Common myeloid progenitor, CD34-positive (primary cell): ENCODE measurements at regions not wholly inside any gene's neighbourhood (a gene's known extent, or its start where the extent isn't known, plus 50 kb on each side); places are given as distances from the start of the nearest gene placed in this dataset.
A peak's percentile ranks its signal among the peaks of the same experiment; 100 is the strongest.

ENCODE experiments used
- CTCF ChIA-PET: fragments of 350-600 bp; sonication (Branson Sonifier 250); formaldehyde crosslinking; loops from one replicate; lab custom pipeline; 2021; ENCODE audit warnings: antibody characterized with exemption; lab: Charles Lee
- POLR2A ChIA-PET: fragments of 350-600 bp; sonication (Branson Sonifier 250); formaldehyde crosslinking; loops from one replicate; lab custom pipeline; 2021; ENCODE audit warnings: antibody characterized with exemption; lab: Charles Lee
- DNase-seq, 3 donors: peaks; one replicate each; pipeline versions ENCODE4 v3.0.0 to v3.0.0-alpha.2; 2013
- H3K27ac ChIP-seq, 2 experiments: 1 replicate in 1 of 2; 2 replicates in 1 of 2; pipeline ENCODE4 v1.7.0; 2013; ENCODE audit warnings: inconsistent platforms in 2 of 2, low read length in 2 of 2, mild to moderate bottlenecking in 2 of 2, low read depth in 1 of 2, moderate library complexity in 1 of 2; ENCODE audit not compliant: severe bottlenecking in 2 of 2, insufficient read depth in 1 of 2, poor library complexity in 1 of 2
- H3K27me3 ChIP-seq, 5 experiments: replicated peaks in 2 of 5; 1 replicate in 3 of 5; 2 replicates in 2 of 5; pipeline versions ENCODE4 v1.6.1 to v1.7.0; 2013; ENCODE audit warnings: low read length in 4 of 5, mild to moderate bottlenecking in 2 of 5, moderate library complexity in 2 of 5, inconsistent platforms in 1 of 5; ENCODE audit not compliant: insufficient read depth in 5 of 5, control insufficient read depth in 4 of 5
- H3K36me3 ChIP-seq, 4 experiments: 1 replicate in 2 of 4; 2 replicates in 2 of 4; pipeline versions ENCODE4 v1.6.1 to v1.7.0; 2013; ENCODE audit warnings: low read length in 3 of 4, control low read depth in 1 of 4, mild to moderate bottlenecking in 1 of 4; ENCODE audit not compliant: control insufficient read depth in 4 of 4, insufficient read depth in 4 of 4
- H3K4me1 ChIP-seq, 4 experiments: 1 replicate in 3 of 4; 2 replicates in 1 of 4; pipeline versions ENCODE4 v1.6.1 to v1.7.1; 2013; ENCODE audit warnings: low read length in 3 of 4, mild to moderate bottlenecking in 3 of 4, control low read depth in 1 of 4, inconsistent platforms in 1 of 4, moderate library complexity in 1 of 4; ENCODE audit not compliant: control insufficient read depth in 4 of 4, insufficient read depth in 4 of 4; ENCODE audit errors: control extremely low read depth in 1 of 4
- H3K4me3 ChIP-seq, 7 experiments: 1 replicate in 4 of 7; 2 replicates in 3 of 7; pipeline versions ENCODE4 v1.5.1 to v1.7.0; 2013; ENCODE audit warnings: mild to moderate bottlenecking in 7 of 7, low read length in 6 of 7, moderate library complexity in 6 of 7, inconsistent platforms in 2 of 7, low read depth in 2 of 7, control low read depth in 1 of 7; ENCODE audit not compliant: insufficient read depth in 4 of 7, control insufficient read depth in 1 of 7; ENCODE audit errors: extremely low read depth in 1 of 7
- H3K9me3 ChIP-seq, 5 experiments: 1 replicate in 4 of 5; 2 replicates in 1 of 5; pipeline versions ENCODE4 v1.6.1 to v1.7.1; 2013; ENCODE audit warnings: low read length in 4 of 5, mild to moderate bottlenecking in 2 of 5, inconsistent platforms in 1 of 5, low read depth in 1 of 5, moderate library complexity in 1 of 5; ENCODE audit not compliant: control insufficient read depth in 4 of 5, insufficient read depth in 2 of 5; ENCODE audit errors: control extremely low read depth in 1 of 5
- WGBS: methylation state at CpG from one replicate; pipeline ENCODE4 v1.1.5; 2013; ENCODE audit not compliant: insufficient coverage; 5-methylcytosine and 5-hydroxymethylcytosine counted together

DNA sequence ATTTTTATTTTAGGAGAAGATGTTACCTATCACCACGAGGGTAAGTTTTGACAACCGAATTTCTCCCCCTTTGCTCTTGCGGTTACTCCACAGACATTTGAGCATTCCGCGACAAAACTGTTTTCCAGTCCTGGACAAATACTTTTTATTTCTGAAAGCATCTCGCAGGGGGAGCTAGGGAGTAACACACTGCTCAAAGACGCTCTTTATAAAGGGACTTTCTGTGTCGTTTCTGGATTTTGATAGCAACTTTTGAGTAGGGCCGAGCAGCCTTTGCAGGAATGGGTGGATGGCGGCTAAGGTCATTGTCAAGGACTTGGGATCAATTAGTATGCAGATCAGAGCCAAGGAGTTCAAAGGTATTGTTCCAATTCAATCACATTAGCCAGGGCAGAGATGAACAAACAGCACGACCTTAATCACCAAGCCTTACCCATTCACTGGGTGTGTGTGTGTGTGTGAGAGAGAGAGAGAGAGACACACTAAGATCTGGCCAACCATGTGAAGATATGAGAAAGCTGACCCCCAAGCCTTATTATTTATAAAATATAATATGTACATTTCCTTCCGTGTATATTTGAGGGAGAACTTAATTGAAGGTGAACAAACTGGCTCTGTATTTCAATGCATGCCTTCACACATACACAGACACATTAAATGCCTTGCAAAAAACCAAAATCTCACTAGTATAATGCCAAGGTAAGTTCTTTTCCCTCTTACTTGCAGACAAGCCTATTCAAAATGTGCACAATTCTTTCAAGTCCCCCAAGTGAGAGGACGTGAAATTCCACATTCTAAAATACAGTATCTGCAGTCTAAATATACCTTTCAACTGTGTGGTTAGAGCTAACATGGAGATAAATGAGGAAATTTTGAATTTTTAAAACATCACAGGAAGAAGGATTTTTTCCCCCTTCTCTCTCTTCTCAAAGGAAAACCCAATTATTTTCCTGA lies 613.8 kb downstream of the VRK1 start:
- ChIA-PET POLR2A (no interaction called here), CTCF (interaction anchor here (0.9 kb wide), 1 partner anchor 34 kb away, joined by 3 read pairs; no protein-coding TSS in a partner anchor)
- DNase-seq, result peak in 2 of 3 donors; percentile 41 to 43
- no peaks in the 10 kb centered on the region for H3K36me3 ChIP-seq
- no peak overlapping the region for H3K4me3 ChIP-seq
- H3K9me3 ChIP-seq, result no peaks in the 10 kb centered on the region
- H3K27me3 ChIP-seq, result peaks cover 8 to 70% (median 29%) of the 10 kb centered on the region in 5 experiments
- no peak overlapping the region for H3K27ac ChIP-seq
- WGBS, result 33% methylated on average over 9 of the region's 13 CpGs
- peaks cover 0 to 9% (median 4%) of the 10 kb centered on the region in 4 experiments for H3K4me1 ChIP-seq

DNA sequence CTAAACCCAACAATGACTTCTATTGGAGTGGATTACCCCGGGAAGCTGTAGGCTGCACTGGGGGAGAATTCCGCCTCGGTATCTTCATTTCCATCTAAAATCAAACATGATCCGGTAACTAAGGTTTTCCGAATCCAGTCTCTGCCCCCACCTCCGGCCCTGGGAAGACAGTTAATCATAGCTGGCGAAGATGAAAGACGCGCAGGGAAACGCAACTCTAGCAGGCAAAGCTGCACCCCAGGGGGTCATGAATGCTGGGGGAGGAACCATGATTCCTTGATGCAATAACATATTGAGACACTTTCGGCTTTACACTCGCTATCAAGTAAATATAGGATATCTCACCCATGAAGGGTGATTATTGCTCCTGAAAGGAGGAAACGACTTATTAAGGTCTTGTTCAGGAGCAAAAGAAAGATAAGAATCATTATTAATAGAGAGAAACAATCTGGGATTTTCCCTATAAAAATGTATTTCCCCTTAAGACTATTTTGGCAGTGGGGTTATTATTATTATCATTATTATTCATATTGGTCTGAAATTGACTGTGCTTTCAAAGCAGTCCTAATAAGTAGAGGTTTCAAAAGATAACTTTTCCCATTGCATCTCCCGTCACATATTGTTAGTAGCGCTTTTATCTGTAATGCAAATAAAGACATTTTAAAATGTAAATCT lies 614.9 kb downstream of the VRK1 start:
- H3K27me3 ChIP-seq, result peaks cover 8 to 72% (median 28%) of the 10 kb centered on the region in 5 experiments
- CTCF ChIA-PET, result no interaction called here
- POLR2A ChIA-PET, result no interaction called here

DNA sequence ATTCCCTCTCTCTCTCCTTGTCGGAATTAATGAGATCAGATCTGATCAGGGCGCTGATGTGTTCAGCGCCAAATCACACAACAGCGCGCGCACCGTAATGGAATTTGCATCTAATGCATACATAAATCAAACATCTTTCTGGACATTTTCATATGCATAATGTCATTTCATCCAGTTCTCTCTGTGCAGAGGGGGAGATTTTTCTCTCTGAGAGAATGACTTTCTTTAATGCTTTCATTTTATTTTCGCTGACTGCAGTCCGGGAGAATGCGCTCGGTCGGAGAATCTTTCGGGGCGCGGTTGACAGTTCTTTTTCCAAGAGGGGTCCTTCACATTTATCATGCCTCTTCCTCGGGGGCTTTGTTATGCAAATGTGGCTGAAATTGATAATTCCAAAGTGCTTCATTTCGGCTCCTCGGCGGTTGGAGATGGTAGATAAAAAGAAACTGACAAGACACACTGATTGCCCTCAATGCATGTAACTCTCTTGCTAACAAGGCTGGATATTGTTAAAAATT lies 615.9 kb downstream of the VRK1 start:
- Histone ChIP-seq H3K9me3 (no peaks in the 10 kb centered on the region), H3K4me1 (peaks cover 3 to 9% (median 5%) of the 10 kb centered on the region in 4 experiments), H3K4me3 (peak overlapping the region in 6 of 7 experiments; percentile 36 to 70 (median 52)), H3K27me3 (peaks cover 8 to 68% (median 26%) of the 10 kb centered on the region in 5 experiments), H3K36me3 (no peaks in the 10 kb centered on the region), H3K27ac (no peak overlapping the region)
- WGBS, result 5% methylated on average over 17 of the region's 19 CpGs
- DNase-seq, result peak in 2 of 3 donors; percentile 27 to 35
- ChIA-PET POLR2A (no interaction called here), CTCF (no interaction called here)

More for the DNA sequence above, 614.9 kb downstream of the VRK1 start:
- Histone ChIP-seq H3K4me3 (no peak overlapping the region), H3K36me3 (no peaks in the 10 kb centered on the region), H3K4me1 (peaks cover 3 to 9% (median 5%) of the 10 kb centered on the region in 4 experiments), H3K27ac (no peak overlapping the region), H3K9me3 (no peaks in the 10 kb centered on the region)
- WGBS, result 10% methylated on average over 8 of the region's 15 CpGs
- peak in 2 of 3 donors; percentile 5 to 7 for DNase-seq

DNA sequence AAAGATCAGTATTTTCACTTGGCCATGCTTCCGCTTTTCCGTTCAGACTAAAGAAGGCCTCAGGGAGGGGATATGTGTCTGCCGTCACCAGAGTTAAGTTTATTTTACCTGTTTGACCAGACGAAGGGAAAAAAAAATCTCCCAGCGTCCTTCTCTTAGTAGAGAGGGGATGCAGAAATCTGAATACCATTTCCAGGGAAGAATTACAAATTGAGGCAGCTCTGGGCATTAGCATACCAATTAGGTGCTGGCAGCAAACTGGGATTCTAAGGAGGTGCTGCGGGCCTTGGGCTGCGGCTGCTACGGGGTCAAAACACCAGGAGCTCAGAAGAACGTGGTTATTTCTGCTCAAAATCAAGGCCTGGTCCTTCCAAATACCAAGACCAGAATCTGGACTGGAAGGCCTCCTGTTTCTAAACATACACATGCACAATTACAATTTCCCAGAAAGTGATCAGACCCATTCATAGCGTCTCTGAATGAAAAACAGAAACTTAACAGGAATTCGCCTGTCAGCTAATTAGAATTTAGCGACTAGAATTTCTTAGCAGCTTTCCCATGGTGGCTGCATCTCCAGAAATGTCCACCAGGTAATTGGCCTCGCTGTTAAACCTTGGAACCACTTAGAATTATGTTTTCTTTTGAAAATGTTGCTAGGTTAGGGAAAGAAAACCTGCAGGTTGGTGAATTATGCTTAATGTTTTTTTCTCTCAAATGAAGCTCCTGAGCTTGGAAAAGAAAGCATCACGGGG lies 617.0 kb downstream of the VRK1 start:
- H3K27ac ChIP-seq, result no peak overlapping the region
- 88% methylated on average over 13 of the region's 14 CpGs for WGBS
- CTCF ChIA-PET, result interaction anchor here (1.0 to 1.1 kb wide), 2 partner anchors 12 to 21 kb away, joined by 3 read pairs; no protein-coding TSS in a partner anchor
- H3K4me3 ChIP-seq, result no peak overlapping the region
- POLR2A ChIA-PET, result no interaction called here
- peak in 1 of 3 donors; percentile 10 for DNase-seq
- H3K27me3 ChIP-seq, result peaks cover 8 to 65% (median 26%) of the 10 kb centered on the region in 5 experiments
- H3K9me3 ChIP-seq, result no peaks in the 10 kb centered on the region
- no peaks in the 10 kb centered on the region for H3K36me3 ChIP-seq
- H3K4me1 ChIP-seq, result peaks cover 3 to 9% (median 5%) of the 10 kb centered on the region in 4 experiments

DNA sequence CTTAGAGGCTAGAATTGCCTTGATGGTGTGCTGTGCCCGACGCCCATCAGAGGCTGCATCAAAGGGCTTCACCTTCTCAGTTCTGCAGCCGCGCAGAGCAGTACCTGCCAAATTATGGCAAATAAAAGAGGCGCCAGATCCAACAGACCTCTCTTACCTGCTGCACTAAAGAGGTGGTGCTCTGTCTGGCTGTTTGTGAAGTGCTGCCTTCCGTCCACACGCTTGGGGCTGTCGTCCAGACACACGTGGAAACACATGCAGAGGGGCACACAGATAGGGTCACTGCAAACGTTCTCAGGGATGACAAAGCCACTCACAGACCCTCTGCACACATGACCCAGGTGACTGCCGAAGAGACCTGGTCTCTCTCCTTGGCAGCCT lies 617.5 kb downstream of the VRK1 start:
- WGBS, result 97% methylated on average over 10 of the region's 11 CpGs
- Histone ChIP-seq H3K27me3 (peaks cover 8 to 61% (median 26%) of the 10 kb centered on the region in 5 experiments), H3K27ac (no peak overlapping the region), H3K36me3 (no peaks in the 10 kb centered on the region), H3K9me3 (no peaks in the 10 kb centered on the region), H3K4me3 (no peak overlapping the region), H3K4me1 (peaks cover 3 to 9% (median 5%) of the 10 kb centered on the region in 4 experiments)
- CTCF ChIA-PET, result interaction anchor here (1.0 to 1.1 kb wide), 2 partner anchors 11 to 21 kb away, joined by 3 read pairs; no protein-coding TSS in a partner anchor
- POLR2A ChIA-PET, result no interaction called here
- DNase-seq, result no peak

DNA sequence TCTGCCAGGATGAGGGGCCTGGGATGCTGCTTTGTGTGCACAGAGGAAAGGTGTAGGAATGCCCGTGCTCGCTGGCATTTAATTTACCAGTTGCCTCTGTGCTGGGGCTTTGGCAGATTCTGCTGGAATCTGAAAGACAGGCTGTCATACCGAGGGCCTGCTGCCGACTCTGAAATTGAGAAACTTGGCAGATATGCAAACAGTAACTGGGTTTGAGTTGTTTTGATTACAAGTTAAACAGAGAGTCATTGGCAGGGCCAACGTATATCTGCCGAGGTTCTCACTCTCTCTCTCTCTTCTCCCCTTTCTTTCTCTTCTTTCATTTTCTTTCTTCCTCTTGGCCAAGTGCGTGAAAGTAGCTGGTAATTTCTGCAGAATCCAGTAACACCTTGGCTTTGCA lies 618.7 kb downstream of the VRK1 start:
- POLR2A ChIA-PET, result no interaction called here

More for the DNA sequence above, 618.7 kb downstream of the VRK1 start:
- H3K4me3 ChIP-seq, result no peak overlapping the region
- CTCF ChIA-PET, result no interaction called here
- WGBS, result 98% methylated on average over 4 of the region's 7 CpGs
- H3K4me1 ChIP-seq, result peaks cover 3 to 9% (median 5%) of the 10 kb centered on the region in 4 experiments
- no peaks in the 10 kb centered on the region for H3K9me3 ChIP-seq
- H3K27ac ChIP-seq, result no peak overlapping the region
- peaks cover 8 to 49% (median 23%) of the 10 kb centered on the region in 5 experiments for H3K27me3 ChIP-seq
- no peaks in the 10 kb centered on the region for H3K36me3 ChIP-seq
- DNase-seq, result no peak
